ENCODE measurements at regions not wholly inside any gene's neighbourhood (a gene's known extent, or its start where the extent isn't known, plus 50 kb on each side); places are given as distances from the start of the nearest gene placed in this dataset.
"Not testable (repeated sequence)": the region's sequence is repeated elsewhere in the genome, so short reads cannot be mapped to it uniquely, and the experiment has no call there.

GRCh38 chr13:55155046-55155445 is 1985.7 kb upstream of the PRR20A start:
- DNase-seq (ENCODE audit: low read depth in 4 of 4, low spot score in 3 of 4), result no peak

GRCh38 chr13:55159765-55160164 is 1981.0 kb upstream of the PRR20A start:
- DNase-seq (ENCODE audit: low read depth in 4 of 4, low spot score in 3 of 4), result no peak

- no peak for DNase-seq (ENCODE audit: low read depth in 4 of 4, low spot score in 3 of 4)
Observed at GRCh38 chr13:55160867-55161266, 1979.9 kb upstream of the PRR20A start.

DNA sequence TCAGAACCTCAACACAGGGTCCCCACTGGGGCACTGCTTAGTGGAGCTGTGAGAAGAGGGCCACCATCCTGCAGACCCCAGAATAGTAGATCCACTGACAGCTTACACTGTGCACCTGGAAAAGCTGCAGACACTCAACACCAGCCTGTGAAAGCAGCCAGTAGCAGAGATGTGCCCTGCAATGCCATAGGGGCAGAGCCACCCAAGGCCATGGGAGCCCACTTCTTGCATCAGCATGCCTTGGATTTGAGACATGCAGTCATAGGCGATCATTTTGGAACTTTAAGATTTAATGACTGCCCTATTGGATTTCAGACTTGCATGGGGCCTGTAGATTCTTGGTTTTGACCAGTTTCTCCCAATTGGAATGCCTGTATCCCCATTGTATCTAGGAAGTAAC is 1962.1 kb upstream of the PRR20A start:
- not testable (repeated sequence) for DNase-seq (ENCODE audit: low read depth in 4 of 4, low spot score in 3 of 4)

DNA sequence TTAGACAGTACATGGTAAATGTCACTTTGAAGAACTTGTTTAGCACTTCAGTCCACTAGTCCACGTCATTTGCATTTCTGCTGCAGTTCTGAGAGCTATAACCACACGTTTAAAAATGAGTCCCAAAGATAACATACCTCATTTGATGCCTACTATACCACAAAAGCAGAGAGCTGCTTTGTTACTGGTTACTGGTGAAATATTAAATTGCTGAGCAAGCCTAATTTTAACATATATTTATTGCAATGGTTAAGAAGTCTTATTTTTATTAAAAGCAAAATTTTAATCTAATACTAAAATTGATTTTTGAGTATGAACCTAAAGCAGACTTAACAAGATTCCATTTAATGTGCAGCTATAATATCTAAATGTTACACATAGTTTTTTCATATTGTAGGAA is 1949.7 kb upstream of the PRR20A start:
- DNase-seq (ENCODE audit: low read depth in 4 of 4, low spot score in 3 of 4), result no peak

DNA sequence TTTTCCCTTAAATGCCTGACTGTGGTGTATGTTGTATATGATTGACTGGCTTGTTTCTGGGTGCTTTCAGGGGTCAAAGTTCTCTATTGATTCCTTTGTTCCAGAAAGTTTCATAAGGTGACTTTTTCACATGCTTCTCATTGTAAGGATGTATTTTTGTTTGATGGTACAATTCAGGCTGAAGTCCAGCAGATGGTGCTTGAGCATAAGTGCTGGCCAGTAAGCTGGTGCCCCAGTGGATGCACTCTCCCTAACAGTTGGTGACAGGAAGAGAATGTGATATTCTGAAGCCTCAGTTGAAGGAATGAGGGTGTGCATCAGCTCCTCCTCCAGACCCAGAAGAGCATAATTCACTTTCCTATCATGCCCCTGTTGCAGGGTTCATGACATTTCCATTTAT is 1941.6 kb upstream of the PRR20A start:
- DNase-seq (ENCODE audit: low read depth in 4 of 4, low spot score in 3 of 4), result no peak

- no peak for DNase-seq (ENCODE audit: low read depth in 4 of 4, low spot score in 3 of 4)
Observed at GRCh38 chr13:55214841-55215345, 1925.8 kb upstream of the PRR20A start.

- no peak for DNase-seq (ENCODE audit: low read depth in 4 of 4, low spot score in 3 of 4)
Observed at GRCh38 chr13:55219538-55219937, 1921.2 kb upstream of the PRR20A start.

DNA sequence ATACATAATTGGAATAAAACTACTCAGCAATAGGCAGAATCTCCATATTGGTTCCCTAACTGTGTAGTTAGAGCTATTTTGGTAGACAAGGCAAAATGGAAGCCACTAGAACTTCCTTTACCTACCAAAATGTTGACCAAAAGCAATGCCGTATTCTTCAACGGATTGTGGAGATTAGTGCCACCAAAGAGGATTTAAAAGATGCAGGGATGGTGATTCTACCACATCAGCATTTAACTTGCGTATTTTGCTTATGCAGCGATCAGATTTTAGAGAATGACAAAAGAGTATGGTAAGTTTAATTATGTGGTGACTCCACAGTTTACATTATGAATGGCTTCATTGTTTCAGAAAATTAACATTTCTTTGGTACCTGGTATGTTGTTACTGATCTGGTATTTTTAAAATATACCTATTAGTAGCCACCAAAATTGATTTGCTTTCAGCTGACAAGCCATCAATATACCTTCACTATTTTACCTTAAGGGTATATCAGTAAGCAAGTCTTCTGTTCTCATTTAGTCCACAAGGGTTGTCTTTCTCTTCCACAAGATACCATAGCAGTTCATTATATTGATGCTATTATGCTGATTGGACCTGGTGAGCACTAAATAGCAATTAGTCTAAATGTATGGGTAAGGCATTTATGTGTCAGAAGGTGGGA is 1910.7 kb upstream of the PRR20A start:
- DNase-seq (ENCODE audit: low read depth in 4 of 4, low spot score in 3 of 4), result no peak

- DNase-seq (ENCODE audit: low read depth in 4 of 4, low spot score in 3 of 4), result no peak
Observed at GRCh38 chr13:55230570-55230908, 1910.2 kb upstream of the PRR20A start.

GRCh38 chr13:55234311-55234710 is 1906.4 kb upstream of the PRR20A start:
- DNase-seq (ENCODE audit: low read depth in 4 of 4, low spot score in 3 of 4), result no peak

DNA sequence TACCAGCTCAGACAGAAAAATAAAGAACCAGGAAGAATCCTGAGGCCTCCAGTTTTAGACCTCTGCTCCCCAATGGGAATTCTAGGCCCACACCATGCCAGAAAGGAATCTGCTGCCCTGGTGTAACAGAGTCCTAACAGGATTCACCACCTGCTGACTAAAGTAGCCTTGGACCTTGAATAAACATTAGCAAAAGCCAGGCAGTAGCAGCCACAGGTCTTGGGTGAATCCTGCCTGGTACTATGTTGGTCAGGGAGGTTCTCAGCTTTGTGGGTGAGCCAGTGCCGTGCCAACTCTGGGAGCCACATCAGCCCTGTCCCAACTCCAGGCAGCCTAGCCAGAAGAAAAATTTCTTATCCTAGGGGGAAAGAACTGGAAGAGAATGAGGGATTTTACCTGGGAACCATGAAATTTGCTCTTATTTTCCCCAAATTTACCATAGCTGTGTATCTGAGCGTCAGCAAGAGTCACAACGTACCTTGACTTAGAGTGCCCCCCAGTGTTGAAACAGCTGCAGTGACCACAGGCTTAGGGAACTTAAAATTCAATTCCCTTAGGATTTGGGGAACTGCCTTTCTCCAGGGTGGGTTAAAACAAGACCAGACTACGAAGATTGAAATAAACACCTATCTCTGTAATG is 1895.6 kb upstream of the PRR20A start:
- DNase-seq (ENCODE audit: low read depth in 4 of 4, low spot score in 3 of 4), result no peak

DNA sequence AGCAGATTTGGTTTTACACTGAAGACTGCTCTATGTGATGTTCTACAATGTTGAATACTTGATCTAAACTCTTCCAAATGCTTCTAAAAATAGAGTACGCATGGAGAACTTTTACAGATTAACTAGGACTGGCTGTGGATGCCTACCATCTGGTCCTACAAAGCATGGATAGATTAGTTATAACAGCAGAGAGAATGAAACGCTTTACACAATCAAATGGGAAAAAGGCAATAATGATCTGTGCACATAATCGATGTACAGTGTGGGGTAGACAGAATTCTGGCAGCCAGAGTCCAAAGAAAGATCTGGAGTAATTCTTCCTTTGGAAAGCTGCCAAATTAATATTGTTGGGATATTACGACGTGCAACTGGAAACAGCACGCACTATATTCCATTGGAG is 1885.5 kb upstream of the PRR20A start:
- DNase-seq (ENCODE audit: low read depth in 4 of 4, low spot score in 3 of 4), result no peak

GRCh38 chr13:55263045-55263444 is 1877.7 kb upstream of the PRR20A start:
- DNase-seq (ENCODE audit: low read depth in 4 of 4, low spot score in 3 of 4), result no peak

- DNase-seq (ENCODE audit: low read depth in 4 of 4, low spot score in 3 of 4), result no peak
Observed at GRCh38 chr13:55266644-55267043, 1874.1 kb upstream of the PRR20A start.

DNA sequence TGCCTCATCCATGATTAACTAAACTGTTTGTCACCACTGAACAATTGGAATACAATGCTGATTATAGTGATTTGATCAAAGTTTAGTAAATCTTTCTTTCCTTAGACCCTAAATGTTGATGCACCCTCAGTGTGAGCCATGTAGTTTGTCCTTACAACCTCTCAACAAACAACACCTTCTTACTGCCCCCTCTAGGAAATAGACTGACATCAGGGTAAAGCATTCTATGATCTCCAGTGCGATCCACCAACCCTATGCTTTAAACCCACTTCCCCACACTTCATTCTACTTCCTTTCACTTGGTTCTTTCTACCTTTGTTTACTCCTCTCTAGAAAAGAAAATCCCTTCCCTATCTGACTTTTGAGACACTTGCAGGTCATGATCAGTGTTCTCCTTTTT is 1842.5 kb upstream of the PRR20A start:
- no peak for DNase-seq (ENCODE audit: low read depth in 4 of 4, low spot score in 3 of 4)

- no peak for DNase-seq (ENCODE audit: low read depth in 4 of 4, low spot score in 3 of 4)
Observed at GRCh38 chr13:55302568-55302967, 1838.2 kb upstream of the PRR20A start.

DNA sequence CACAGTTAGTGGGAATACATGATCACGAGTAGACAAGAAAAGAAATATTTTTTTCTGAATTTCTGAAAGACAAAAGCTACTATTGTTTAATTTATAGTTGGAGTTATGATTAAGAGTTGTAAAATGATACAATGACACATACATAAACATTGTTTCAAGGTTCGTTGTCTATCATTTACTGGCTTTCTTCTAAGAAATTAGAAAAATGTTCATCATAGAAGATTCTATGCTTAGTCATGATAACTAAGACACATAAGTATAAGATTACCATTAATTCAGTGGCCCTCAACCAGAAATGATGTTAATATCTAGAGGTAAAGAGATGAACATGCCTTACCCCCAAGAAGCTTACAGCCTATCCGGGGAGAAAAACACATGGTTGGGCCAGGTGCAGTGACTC is 1832.8 kb upstream of the PRR20A start:
- DNase-seq (ENCODE audit: low read depth in 4 of 4, low spot score in 3 of 4), result no peak

DNA sequence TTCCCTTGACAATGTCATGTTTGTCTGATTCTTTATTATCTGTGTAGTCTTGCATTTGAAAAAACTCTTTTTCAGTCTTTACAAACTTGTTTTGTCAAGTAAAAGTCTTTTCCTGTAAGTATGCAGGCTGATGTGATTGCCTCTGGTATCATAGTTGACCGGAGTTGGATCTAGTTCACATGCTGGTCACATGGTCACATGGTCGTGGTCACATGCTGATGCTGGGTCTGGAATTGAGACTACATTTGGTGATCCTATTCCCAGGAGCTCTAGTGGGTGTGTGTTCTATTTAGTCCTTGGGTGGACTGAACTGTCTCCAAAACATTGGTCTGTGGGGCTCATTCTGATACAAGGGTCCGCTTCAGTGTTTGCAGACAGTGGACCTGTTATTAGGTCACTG is 1798.8 kb upstream of the PRR20A start:
- DNase-seq (ENCODE audit: low read depth in 4 of 4, low spot score in 3 of 4), result no peak

DNA sequence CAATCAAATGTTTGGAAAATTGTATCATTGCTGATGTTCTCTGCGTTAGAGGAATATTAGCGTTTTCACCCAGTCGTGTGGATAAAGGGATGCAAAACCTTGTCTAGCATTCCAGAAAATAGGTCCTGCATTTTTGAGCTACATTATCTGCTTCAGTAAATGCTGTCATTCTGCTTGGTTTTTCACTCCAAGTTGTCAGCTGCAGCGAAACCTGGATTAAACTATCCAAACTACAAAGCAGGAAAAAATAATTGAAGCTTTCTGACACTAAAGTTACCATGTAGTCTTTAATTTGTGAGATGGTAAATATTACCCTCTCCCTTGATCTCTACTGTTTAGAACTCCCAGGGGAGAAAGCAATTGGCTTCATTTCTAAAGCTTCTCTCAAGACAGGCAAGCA is 1795.5 kb upstream of the PRR20A start:
- DNase-seq (ENCODE audit: low read depth in 4 of 4, low spot score in 3 of 4), result no peak

DNA sequence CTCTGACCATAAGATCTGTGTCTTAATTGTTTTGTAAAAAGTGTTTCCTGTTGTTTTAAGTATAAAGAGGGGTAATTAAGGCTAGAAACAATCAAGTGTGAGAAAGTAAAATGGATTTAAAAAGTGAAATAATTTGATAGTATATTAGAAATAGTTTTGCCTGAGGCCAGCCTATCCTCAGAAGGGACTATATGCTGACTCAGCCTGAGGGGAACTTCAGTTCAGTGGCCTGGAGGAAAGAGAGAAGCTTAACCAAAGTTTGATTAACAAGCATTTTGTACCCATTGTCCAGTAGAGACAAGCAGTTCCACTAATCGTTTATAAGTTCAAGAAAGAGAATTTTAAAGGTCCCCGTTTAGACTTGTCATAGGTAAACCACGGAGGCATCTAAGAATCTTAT is 1793.2 kb upstream of the PRR20A start:
- no peak for DNase-seq (ENCODE audit: low read depth in 4 of 4, low spot score in 3 of 4)

- DNase-seq (ENCODE audit: low read depth in 4 of 4, low spot score in 3 of 4), result no peak
Observed at GRCh38 chr13:55359067-55359466, 1781.7 kb upstream of the PRR20A start.

GRCh38 chr13:55361141-55361540 is 1779.6 kb upstream of the PRR20A start:
- DNase-seq (ENCODE audit: low read depth in 4 of 4, low spot score in 3 of 4), result peak in 2 of 4 donors; percentile 0 to 5
